Upper lobe of left lung (tissue), 4 donors: ENCODE measurements at regions not wholly inside any gene's neighbourhood (a gene's known extent, or its start where the extent isn't known, plus 50 kb on each side); places are given as distances from the start of the nearest gene placed in this dataset.

Source experiments
- CTCF ChIP-seq, 6 experiments: fragments of 450-650 bp in 4 of 6; fragments of 200-600 bp in 2 of 6; sonication (generic) in 2 of 6; IDR thresholded peaks; one replicate each; pipeline ENCODE4 v1.5.1; 2016 to 2019; ENCODE audit warnings: antibody characterized with exemption in 6 of 6
- POLR2A ChIP-seq, 4 donors: fragments of 450-650 bp; IDR thresholded peaks; one replicate each; pipeline ENCODE4 v1.5.1; 2016 to 2017; ENCODE audit warnings: antibody characterized with exemption in 4 of 4, mild to moderate bottlenecking in 2 of 4

DNA sequence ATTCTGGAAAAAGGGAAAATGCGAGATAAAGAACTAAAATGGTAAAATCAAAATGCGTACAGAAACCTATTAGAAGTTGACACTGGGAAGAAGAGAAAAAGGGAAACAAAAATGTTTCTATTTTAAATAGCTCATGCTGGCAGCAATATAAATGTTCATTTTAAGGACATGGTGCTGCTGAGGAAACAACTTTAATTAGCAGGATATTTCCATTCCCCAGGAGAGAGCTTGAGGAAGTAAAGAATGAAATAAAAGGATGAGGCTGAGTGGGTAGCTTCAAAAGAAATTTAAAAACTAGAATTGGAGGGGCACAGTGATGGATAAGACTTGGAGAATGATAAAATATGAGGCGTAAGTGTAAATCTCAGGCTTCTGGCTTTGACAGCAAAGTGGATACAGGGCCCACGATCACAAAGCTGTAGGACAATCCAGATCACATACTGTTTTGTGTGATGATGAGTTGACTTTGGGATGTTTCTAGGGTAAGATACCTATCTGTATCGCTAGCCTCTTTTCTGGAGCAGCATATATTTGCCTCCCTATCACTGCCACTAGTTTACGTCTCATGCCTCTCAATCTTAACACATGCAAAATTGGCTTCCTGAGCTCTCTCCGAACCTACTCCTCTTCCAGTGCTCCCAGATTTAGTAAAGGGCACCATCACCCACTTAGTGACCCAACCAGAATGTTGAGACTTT is 571.3 kb upstream of the MIR17HG start:
- TF ChIP-seq POLR2A (IDR thresholded peaks at IDR 0.05) (no peak), CTCF (IDR thresholded peaks at IDR 0.05) (no peak)
